Astrocyte (in vitro differentiated cells and primary cell): ENCODE measurements at regions not wholly inside any gene's neighbourhood (a gene's known extent, or its start where the extent isn't known, plus 50 kb on each side); places are given as distances from the start of the nearest gene placed in this dataset.

Source experiments
- EZH2 ChIP-seq: IDR thresholded peaks from 2 replicates; pipeline ENCODE4 v1.6.1; 2012; ENCODE audit warnings: mild to moderate bottlenecking, low read length, inconsistent platforms; ENCODE audit not compliant: insufficient read depth
- TF ChIP-seq, protein P1 (sequence below): IDR thresholded peaks from 2 replicates; pipeline ENCODE4 v1.5.1; 2011; ENCODE audit warnings: low read depth, mild to moderate bottlenecking, inconsistent platforms, low read length, moderate library complexity; ENCODE audit not compliant: insufficient read depth

GRCh38 chr10:29783201-29783947 is 148.6 kb upstream of the SVIL start:
- TF ChIP-seq, protein P1, sequence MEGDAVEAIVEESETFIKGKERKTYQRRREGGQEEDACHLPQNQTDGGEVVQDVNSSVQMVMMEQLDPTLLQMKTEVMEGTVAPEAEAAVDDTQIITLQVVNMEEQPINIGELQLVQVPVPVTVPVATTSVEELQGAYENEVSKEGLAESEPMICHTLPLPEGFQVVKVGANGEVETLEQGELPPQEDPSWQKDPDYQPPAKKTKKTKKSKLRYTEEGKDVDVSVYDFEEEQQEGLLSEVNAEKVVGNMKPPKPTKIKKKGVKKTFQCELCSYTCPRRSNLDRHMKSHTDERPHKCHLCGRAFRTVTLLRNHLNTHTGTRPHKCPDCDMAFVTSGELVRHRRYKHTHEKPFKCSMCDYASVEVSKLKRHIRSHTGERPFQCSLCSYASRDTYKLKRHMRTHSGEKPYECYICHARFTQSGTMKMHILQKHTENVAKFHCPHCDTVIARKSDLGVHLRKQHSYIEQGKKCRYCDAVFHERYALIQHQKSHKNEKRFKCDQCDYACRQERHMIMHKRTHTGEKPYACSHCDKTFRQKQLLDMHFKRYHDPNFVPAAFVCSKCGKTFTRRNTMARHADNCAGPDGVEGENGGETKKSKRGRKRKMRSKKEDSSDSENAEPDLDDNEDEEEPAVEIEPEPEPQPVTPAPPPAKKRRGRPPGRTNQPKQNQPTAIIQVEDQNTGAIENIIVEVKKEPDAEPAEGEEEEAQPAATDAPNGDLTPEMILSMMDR = no peak
- TF ChIP-seq EZH2 = no peak
